Effector memory CD8-positive, alpha-beta T cell (primary cell): ENCODE measurements at regions not wholly inside any gene's neighbourhood (a gene's known extent, or its start where the extent isn't known, plus 50 kb on each side); places are given as distances from the start of the nearest gene placed in this dataset.

Source experiments
- ATAC-seq: fragments of 150-1000 bp; cut with Tn5 transposase; replicated peaks from 2 replicates; pipeline ENCODE4 v1.10.0; 2021; ENCODE audit warnings: mild to moderate bottlenecking, moderate library complexity
- DNase-seq, 3 experiments: peaks; one replicate each; pipeline ENCODE4 v3.0.0; 2021
- H3K27ac Mint-ChIP-seq, 2 donors: one replicate each; pipeline ENCODE4 v1.8.0; 2022; ENCODE audit warnings: mild to moderate bottlenecking in 2 of 2, mixed read lengths in 2 of 2, moderate library complexity in 2 of 2
- H3K27me3 Mint-ChIP-seq, 2 donors: one replicate each; pipeline ENCODE4 v1.8.0; 2022; ENCODE audit warnings: mixed read lengths in 2 of 2
- H3K36me3 Mint-ChIP-seq: one replicate; pipeline ENCODE4 v1.8.0; 2022; ENCODE audit warnings: mild to moderate bottlenecking, moderate library complexity, mixed read lengths; ENCODE audit not compliant: insufficient read depth
- H3K4me1 Mint-ChIP-seq, 2 donors: one replicate each; pipeline ENCODE4 v1.8.0; 2022; ENCODE audit warnings: low read depth in 2 of 2, mixed read lengths in 2 of 2
- H3K4me3 Mint-ChIP-seq, 2 donors: one replicate each; pipeline ENCODE4 v1.8.0; 2022; ENCODE audit warnings: mild to moderate bottlenecking in 2 of 2, mixed read lengths in 2 of 2, moderate library complexity in 2 of 2
- H3K9me3 Mint-ChIP-seq, 2 donors: one replicate each; pipeline ENCODE4 v1.8.0; 2022; ENCODE audit warnings: mixed read lengths in 2 of 2

DNA sequence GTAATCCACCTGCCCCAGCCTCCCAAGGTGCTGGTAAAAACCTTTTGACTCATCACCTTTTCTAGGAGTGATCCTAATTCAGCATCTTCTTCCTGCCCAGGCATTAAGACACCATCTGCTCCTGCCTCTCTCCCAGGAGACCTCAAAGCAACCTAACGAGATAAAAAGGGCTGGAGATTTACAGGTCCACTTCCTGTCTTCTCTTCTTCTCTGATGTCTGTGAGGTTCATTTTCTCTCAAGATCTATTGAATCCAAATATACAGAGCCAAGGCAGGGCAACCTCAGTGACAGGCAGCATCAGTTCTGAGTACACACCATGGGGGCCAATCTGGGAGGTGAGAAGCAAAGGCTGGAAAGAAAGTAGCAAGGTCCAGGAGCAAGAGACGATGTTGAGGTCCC is 219.4 kb downstream of the SETD4 start:
- ATAC-seq (no peak), DNase-seq (no peak)
- Mint-ChIP-seq H3K27ac (no peak overlapping the region), H3K4me3 (no peak overlapping the region), H3K4me1 (no peaks in the 10 kb centered on the region), H3K36me3 (no peaks in the 10 kb centered on the region), H3K9me3 (no peaks in the 10 kb centered on the region), H3K27me3 (peaks cover 23% of the 10 kb centered on the region in 2 donors)

GRCh38 chr21:35840197-35840799 is 220.0 kb downstream of the SETD4 start:
- Mint-ChIP-seq H3K27ac (no peak overlapping the region), H3K4me3 (no peak overlapping the region), H3K27me3 (peaks cover 23 to 24% of the 10 kb centered on the region in 2 donors), H3K4me1 (no peaks in the 10 kb centered on the region), H3K9me3 (no peaks in the 10 kb centered on the region), H3K36me3 (no peaks in the 10 kb centered on the region)
- DNase-seq (peak; percentile 18 to 30 (median 27)), ATAC-seq (no peak)

GRCh38 chr21:35838987-35839763 is 221.2 kb downstream of the SETD4 start:
- DNase-seq (no peak), ATAC-seq (no peak)
- Mint-ChIP-seq H3K27me3 (peaks cover 29 to 31% of the 10 kb centered on the region in 2 donors), H3K9me3 (no peaks in the 10 kb centered on the region), H3K36me3 (no peaks in the 10 kb centered on the region), H3K4me1 (no peaks in the 10 kb centered on the region), H3K4me3 (no peak overlapping the region), H3K27ac (no peak overlapping the region)

DNA sequence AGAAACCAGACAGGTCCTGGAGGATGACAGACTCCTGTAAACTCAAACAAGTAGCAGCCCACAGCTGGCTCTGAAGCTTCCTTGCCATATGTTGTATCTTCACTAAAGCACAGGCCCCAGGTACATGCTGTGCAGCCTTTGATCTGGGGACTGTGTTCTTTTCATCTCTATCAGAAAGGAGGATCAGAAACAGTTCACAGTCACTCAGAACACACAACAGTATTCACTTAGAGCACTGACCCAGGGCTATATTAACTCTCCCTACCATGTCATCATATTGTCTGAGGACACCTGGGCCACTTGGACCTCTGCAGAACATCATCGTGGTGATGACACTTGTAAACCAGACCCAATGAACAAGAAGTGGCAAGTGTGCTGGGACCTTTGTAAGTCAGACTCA is 222.0 kb downstream of the SETD4 start:
- Mint-ChIP-seq H3K9me3 (no peaks in the 10 kb centered on the region), H3K4me3 (no peak overlapping the region), H3K36me3 (no peaks in the 10 kb centered on the region), H3K27ac (no peak overlapping the region), H3K27me3 (peaks cover 36 to 37% of the 10 kb centered on the region in 2 donors), H3K4me1 (no peaks in the 10 kb centered on the region)
- ATAC-seq (no peak), DNase-seq (no peak)

- H3K27me3 Mint-ChIP-seq, result peaks cover 48 to 53% of the 10 kb centered on the region in 2 donors
Measured at GRCh38 chr21:35833991-35834390, 226.3 kb downstream of the SETD4 start.

DNA sequence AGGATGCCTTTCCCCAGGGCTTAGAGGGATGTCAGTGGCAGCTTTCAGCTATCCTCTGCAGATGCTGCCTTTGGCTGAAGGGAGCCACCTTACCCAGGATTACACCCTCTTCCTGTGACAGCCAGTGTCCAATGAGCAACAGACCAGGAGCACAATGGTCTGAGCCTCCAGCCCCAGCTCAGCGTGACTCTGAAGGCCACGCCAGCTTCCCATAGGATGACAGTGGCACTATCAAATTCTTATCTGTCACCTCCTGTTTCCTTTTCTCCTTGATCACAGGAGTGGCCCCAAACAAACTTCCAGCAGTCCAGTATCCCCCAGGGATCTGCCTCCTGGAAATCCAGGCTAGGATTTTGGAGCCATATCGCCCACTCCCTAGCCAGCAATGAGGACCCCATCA is 226.9 kb downstream of the SETD4 start:
- peaks cover 54 to 59% of the 10 kb centered on the region in 2 donors for H3K27me3 Mint-ChIP-seq
- no peak overlapping the region for H3K4me3 Mint-ChIP-seq
- H3K27ac Mint-ChIP-seq, result no peak overlapping the region
- no peak for ATAC-seq
- H3K4me1 Mint-ChIP-seq, result peaks cover 0 to 8% of the 10 kb centered on the region in 2 donors
- no peak for DNase-seq
- H3K36me3 Mint-ChIP-seq, result no peaks in the 10 kb centered on the region
- H3K9me3 Mint-ChIP-seq, result no peaks in the 10 kb centered on the region

More at GRCh38 chr21:35833991-35834390, 226.3 kb downstream of the SETD4 start:
- DNase-seq (no peak), ATAC-seq (no peak)
- Mint-ChIP-seq H3K36me3 (no peaks in the 10 kb centered on the region), H3K4me1 (peaks cover 0 to 5% of the 10 kb centered on the region in 2 donors), H3K4me3 (no peak overlapping the region), H3K27ac (peak overlapping the region in 1 of 2 donors; percentile 11), H3K9me3 (no peaks in the 10 kb centered on the region)

DNA sequence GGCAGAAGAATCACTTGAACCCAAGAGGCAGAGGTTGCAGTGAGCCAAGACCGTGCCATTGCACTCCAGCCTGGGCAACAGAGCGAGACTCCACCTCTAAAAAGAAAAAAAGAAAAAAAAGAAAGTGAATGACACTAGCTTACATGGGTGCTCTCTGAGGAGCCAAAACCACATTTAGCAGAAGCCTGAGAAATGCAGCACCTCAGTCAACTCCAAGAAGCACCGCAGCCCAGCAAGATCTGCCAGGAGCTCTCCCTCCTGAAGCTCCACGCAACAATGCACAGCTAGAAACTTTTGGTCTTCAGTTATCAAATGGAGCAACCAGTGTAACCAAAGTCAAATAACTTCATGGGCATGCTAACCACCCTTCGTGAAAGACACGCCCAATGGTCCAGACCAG is 229.1 kb downstream of the SETD4 start:
- Mint-ChIP-seq H3K9me3 (no peaks in the 10 kb centered on the region), H3K4me1 (peaks cover 0 to 8% of the 10 kb centered on the region in 2 donors), H3K36me3 (no peaks in the 10 kb centered on the region), H3K27ac (no peak overlapping the region), H3K4me3 (no peak overlapping the region), H3K27me3 (peaks cover 60 to 62% of the 10 kb centered on the region in 2 donors)
- no peak for DNase-seq
- no peak for ATAC-seq

GRCh38 chr21:35829067-35829466 is 231.3 kb downstream of the SETD4 start:
- Mint-ChIP-seq H3K27me3 (peaks cover 63 to 72% of the 10 kb centered on the region in 2 donors), H3K36me3 (no peaks in the 10 kb centered on the region), H3K4me1 (peaks cover 0 to 8% of the 10 kb centered on the region in 2 donors), H3K9me3 (no peaks in the 10 kb centered on the region), H3K27ac (no peak overlapping the region), H3K4me3 (no peak overlapping the region)
- DNase-seq (no peak), ATAC-seq (no peak)

GRCh38 chr21:35828161-35828560 is 232.2 kb downstream of the SETD4 start:
- no peak overlapping the region for H3K4me3 Mint-ChIP-seq
- H3K4me1 Mint-ChIP-seq, result peaks cover 0 to 8% of the 10 kb centered on the region in 2 donors
- ATAC-seq (no peak), DNase-seq (no peak)
- H3K27ac Mint-ChIP-seq, result no peak overlapping the region
- peaks cover 67 to 72% of the 10 kb centered on the region in 2 donors for H3K27me3 Mint-ChIP-seq
- H3K36me3 Mint-ChIP-seq, result no peaks in the 10 kb centered on the region
- H3K9me3 Mint-ChIP-seq, result no peaks in the 10 kb centered on the region

- Mint-ChIP-seq H3K9me3 (no peaks in the 10 kb centered on the region), H3K27ac (no peak overlapping the region), H3K4me3 (no peak overlapping the region), H3K27me3 (peaks cover 69 to 70% of the 10 kb centered on the region in 2 donors), H3K36me3 (no peaks in the 10 kb centered on the region), H3K4me1 (peaks cover 0 to 8% of the 10 kb centered on the region in 2 donors)
- DNase-seq (no peak), ATAC-seq (no peak)
Measured at GRCh38 chr21:35827004-35827403, 233.3 kb downstream of the SETD4 start.

- DNase-seq (no peak), ATAC-seq (no peak)
- no peaks in the 10 kb centered on the region for H3K36me3 Mint-ChIP-seq
- H3K9me3 Mint-ChIP-seq, result no peaks in the 10 kb centered on the region
- H3K27me3 Mint-ChIP-seq, result peaks cover 66 to 67% of the 10 kb centered on the region in 2 donors
- no peak overlapping the region for H3K4me3 Mint-ChIP-seq
- no peak overlapping the region for H3K27ac Mint-ChIP-seq
- H3K4me1 Mint-ChIP-seq, result peaks cover 0 to 8% of the 10 kb centered on the region in 2 donors
Measured at GRCh38 chr21:35825370-35826353, 234.7 kb downstream of the SETD4 start.

GRCh38 chr21:35824136-35824535 is 236.2 kb downstream of the SETD4 start:
- ATAC-seq, result no peak
- peaks cover 0 to 5% of the 10 kb centered on the region in 2 donors for H3K4me1 Mint-ChIP-seq
- no peak for DNase-seq
- no peak overlapping the region for H3K27ac Mint-ChIP-seq
- H3K9me3 Mint-ChIP-seq, result no peaks in the 10 kb centered on the region
- H3K36me3 Mint-ChIP-seq, result no peaks in the 10 kb centered on the region
- no peak overlapping the region for H3K4me3 Mint-ChIP-seq
- peaks cover 55 to 56% of the 10 kb centered on the region in 2 donors for H3K27me3 Mint-ChIP-seq

DNA sequence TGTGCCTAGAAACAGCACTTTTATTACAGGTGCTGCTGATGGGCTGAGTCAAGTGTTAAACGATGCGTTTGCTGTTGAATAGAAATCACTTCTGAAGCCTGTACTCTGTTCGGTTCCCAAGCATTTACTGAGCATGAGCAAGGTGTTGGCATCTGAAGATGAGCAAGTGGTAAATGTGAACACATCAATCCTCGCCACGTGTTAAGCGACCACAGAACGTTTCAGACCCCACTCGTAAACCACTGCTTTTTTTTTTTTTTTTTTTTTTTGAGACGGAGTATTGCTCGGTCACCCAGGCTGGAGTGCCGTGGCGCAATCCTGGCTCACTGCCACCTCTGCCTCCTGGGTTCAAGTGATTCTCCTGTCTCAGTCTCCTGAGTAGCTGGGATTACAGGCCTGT is 241.2 kb downstream of the SETD4 start:
- ATAC-seq (no peak), DNase-seq (no peak)
- no peak overlapping the region for H3K4me3 Mint-ChIP-seq
- H3K4me1 Mint-ChIP-seq, result peaks cover 0 to 2% of the 10 kb centered on the region in 2 donors
- no peak overlapping the region for H3K27ac Mint-ChIP-seq
- H3K9me3 Mint-ChIP-seq, result no peaks in the 10 kb centered on the region
- peaks cover 26 to 30% of the 10 kb centered on the region in 2 donors for H3K27me3 Mint-ChIP-seq
- H3K36me3 Mint-ChIP-seq, result no peaks in the 10 kb centered on the region
